Progenitor cell of endocrine pancreas (in vitro differentiated cells): ENCODE measurements at regions not wholly inside any gene's neighbourhood (a gene's known extent, or its start where the extent isn't known, plus 50 kb on each side); places are given as distances from the start of the nearest gene placed in this dataset.

Experiments
- DNase-seq: peaks from one replicate; pipeline ENCODE4 v3.0.0; 2021; ENCODE audit warnings: low spot score; ENCODE audit not compliant: unreplicated experiment
- H3K27ac Mint-ChIP-seq: 2 replicates; pipeline ENCODE4 v1.8.0; 2021; ENCODE audit warnings: mild to moderate bottlenecking, moderate library complexity, mixed read lengths
- H3K27me3 Mint-ChIP-seq: 2 replicates; pipeline ENCODE4 v1.8.0; 2021; ENCODE audit warnings: mixed read lengths
- H3K36me3 Mint-ChIP-seq: 2 replicates; pipeline ENCODE4 v1.8.0; 2022; ENCODE audit warnings: mixed read lengths; ENCODE audit not compliant: insufficient read depth
- H3K4me1 Mint-ChIP-seq: 2 replicates; pipeline ENCODE4 v1.8.0; 2021; ENCODE audit warnings: low read depth, mixed read lengths
- H3K4me3 Mint-ChIP-seq: 2 replicates; pipeline ENCODE4 v1.8.0; 2021; ENCODE audit warnings: low read depth, mild to moderate bottlenecking, moderate library complexity, mixed read lengths
- H3K9me3 Mint-ChIP-seq: 2 replicates; pipeline ENCODE4 v1.8.0; 2021; ENCODE audit warnings: low read depth, mixed read lengths
- CTCF ChIP-seq: fragments of 200-600 bp; sonication (generic); IDR thresholded peaks from one replicate; pipeline ENCODE4 v1.5.0; 2021; ENCODE audit warnings: antibody characterized with exemption, mild to moderate bottlenecking; ENCODE audit not compliant: unreplicated experiment

DNA sequence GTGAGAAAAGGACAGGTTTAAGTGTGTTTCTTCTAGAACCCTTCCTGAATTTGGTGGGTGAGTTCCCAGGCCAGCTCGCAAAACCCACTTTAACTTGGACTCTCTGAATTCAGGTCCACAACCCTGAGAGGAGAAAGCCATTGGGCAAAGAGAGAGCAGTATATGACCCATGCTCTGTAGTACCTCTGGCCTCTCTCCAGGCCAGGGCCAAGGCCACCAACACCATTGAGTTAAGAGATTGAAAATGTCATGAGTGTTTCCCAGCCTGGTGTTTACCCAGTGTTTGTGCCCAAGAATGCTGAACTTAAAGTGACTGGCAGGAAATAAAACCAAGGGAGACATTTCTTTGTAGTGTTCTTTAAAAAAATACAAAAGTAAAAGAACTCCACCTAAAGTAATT, 410.4 kb upstream of the CDH5 start:
- Mint-ChIP-seq H3K4me1 (no peaks in the 10 kb centered on the region), H3K9me3 (no peaks in the 10 kb centered on the region), H3K36me3 (no peaks in the 10 kb centered on the region), H3K4me3 (no peak overlapping the region), H3K27me3 (peaks cover 7% of the 10 kb centered on the region), H3K27ac (no peak overlapping the region)
- no peak for DNase-seq
- TF ChIP-seq CTCF = no peak

DNA sequence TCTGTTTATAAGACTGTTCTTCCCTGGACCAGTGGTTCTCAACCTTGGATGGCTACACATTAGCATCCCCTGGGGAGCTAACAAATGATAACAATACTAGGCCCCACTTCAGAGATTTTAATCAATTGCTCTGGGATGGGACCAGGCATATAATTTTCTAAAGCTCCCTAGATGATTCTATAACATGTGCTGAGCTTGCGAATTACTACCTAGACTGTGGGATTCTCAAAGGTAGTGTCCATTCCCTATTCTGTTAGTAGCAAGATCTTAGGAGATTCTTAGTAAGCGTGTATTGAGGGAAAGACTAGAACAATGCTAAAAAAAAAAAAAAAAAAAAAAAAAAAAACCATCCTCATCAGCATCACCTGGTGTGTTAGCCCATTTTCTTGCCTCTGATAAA, 412.0 kb upstream of the CDH5 start:
- Mint-ChIP-seq H3K9me3 (no peaks in the 10 kb centered on the region), H3K27me3 (peaks cover 7% of the 10 kb centered on the region), H3K36me3 (no peaks in the 10 kb centered on the region), H3K4me1 (no peaks in the 10 kb centered on the region), H3K4me3 (no peak overlapping the region), H3K27ac (no peak overlapping the region)
- no peak for DNase-seq
- no peak for TF ChIP-seq CTCF

DNA sequence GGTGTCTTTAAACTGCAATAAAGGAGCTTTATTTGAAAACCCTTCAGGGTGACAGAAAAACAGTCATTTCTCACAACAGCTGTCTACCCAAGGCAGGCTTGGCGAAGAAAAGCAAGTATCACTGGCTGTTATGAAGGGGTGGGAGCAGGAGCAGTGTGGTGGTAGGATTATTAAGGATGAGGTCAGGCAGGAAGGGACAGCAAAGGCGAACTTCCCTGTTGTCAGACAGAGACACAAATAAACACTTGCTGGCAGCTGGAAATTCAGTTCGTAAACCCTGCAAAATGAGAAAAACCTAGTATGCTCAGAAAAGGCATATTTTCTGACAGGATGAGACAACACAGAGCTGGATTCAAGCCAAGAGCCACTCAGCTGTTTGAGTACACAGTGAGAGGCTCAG, 416.3 kb upstream of the CDH5 start:
- TF ChIP-seq CTCF = no peak
- DNase-seq = no peak
- Mint-ChIP-seq H3K27me3 (peaks cover 13% of the 10 kb centered on the region), H3K9me3 (no peaks in the 10 kb centered on the region), H3K36me3 (no peaks in the 10 kb centered on the region), H3K27ac (no peak overlapping the region), H3K4me1 (no peaks in the 10 kb centered on the region), H3K4me3 (no peak overlapping the region)

DNA sequence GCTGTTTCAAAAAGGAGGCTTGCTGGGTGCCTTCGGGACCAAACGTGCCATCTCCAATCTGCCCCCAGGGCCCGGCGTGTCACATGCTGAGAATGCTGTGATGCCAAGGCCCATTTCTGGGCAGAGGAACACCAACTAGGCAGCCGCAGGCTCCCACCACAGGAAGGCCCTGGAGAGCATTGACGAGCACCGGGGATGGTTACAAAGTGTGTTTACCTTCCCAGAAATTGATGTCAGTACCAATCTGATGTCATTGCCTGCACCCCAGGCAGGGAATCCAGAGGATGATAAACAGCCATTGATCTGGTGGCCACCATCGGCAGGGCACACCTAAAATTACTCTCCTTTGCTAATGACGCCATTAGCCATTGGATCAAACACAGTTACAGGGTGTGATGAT, 418.1 kb upstream of the CDH5 start:
- no peaks in the 10 kb centered on the region for H3K4me1 Mint-ChIP-seq
- no peak for DNase-seq
- peaks cover 13% of the 10 kb centered on the region for H3K27me3 Mint-ChIP-seq
- no peaks in the 10 kb centered on the region for H3K9me3 Mint-ChIP-seq
- H3K27ac Mint-ChIP-seq = no peak overlapping the region
- H3K36me3 Mint-ChIP-seq = no peaks in the 10 kb centered on the region
- H3K4me3 Mint-ChIP-seq = no peak overlapping the region
- no peak for TF ChIP-seq CTCF

- TF ChIP-seq CTCF = no peak
- no peak for DNase-seq
- no peak overlapping the region for H3K27ac Mint-ChIP-seq
- H3K36me3 Mint-ChIP-seq = no peaks in the 10 kb centered on the region
- no peaks in the 10 kb centered on the region for H3K4me1 Mint-ChIP-seq
- H3K9me3 Mint-ChIP-seq = no peaks in the 10 kb centered on the region
- no peak overlapping the region for H3K4me3 Mint-ChIP-seq
- peaks cover 10% of the 10 kb centered on the region for H3K27me3 Mint-ChIP-seq
Observed at GRCh38 chr16:65947951-65948350, 418.5 kb upstream of the CDH5 start.
